GM23338 (cell line): ENCODE measurements at regions not wholly inside any gene's neighbourhood (a gene's known extent, or its start where the extent isn't known, plus 50 kb on each side); places are given as distances from the start of the nearest gene placed in this dataset.

Experiments used
- ATAC-seq: fragments of 200-7000 bp; cut with Tn5 transposase; 3 replicates; pipeline ENCODE4 v1.9.1; 2020
- DNase-seq: peaks from one replicate; pipeline ENCODE4 v3.0.0-alpha.2; 2015; ENCODE audit warnings: low spot score
- H2AFZ ChIP-seq: fragments of 200-600 bp; sonication (generic); 2 replicates; pipeline ENCODE4 v1.8.0; 2016; ENCODE audit warnings: antibody characterized with exemption, mild to moderate bottlenecking, moderate library complexity
- H3F3A ChIP-seq: fragments of 200-600 bp; sonication (generic); replicated peaks from 2 replicates; pipeline ENCODE4 v1.8.0; 2017; ENCODE audit warnings: antibody characterized with exemption, mixed run types, low read depth
- H3K27ac ChIP-seq: fragments of 200-600 bp; sonication (generic); 2 replicates; pipeline ENCODE4 v1.6.1; 2016; ENCODE audit warnings: low read depth
- H3K27me3 ChIP-seq: fragments of 200-600 bp; sonication (generic); 2 replicates; pipeline ENCODE4 v1.8.0; 2016; ENCODE audit warnings: mild to moderate bottlenecking, mixed run types, moderate library complexity; ENCODE audit not compliant: insufficient read depth
- H3K36me3 ChIP-seq: fragments of 200-600 bp; sonication (generic); 2 replicates; pipeline ENCODE4 v1.8.0; 2016; ENCODE audit warnings: mild to moderate bottlenecking; ENCODE audit not compliant: insufficient read depth
- H3K4me1 ChIP-seq: fragments of 200-600 bp; sonication (generic); 2 replicates; pipeline ENCODE4 v1.8.0; 2016; ENCODE audit warnings: mild to moderate bottlenecking, moderate library complexity; ENCODE audit not compliant: insufficient read depth
- H3K4me2 ChIP-seq: fragments of 200-600 bp; sonication (generic); 2 replicates; pipeline ENCODE4 v1.7.1; 2017; ENCODE audit warnings: mixed run types
- H3K4me3 ChIP-seq: fragments of 200-600 bp; sonication (generic); 2 replicates; pipeline ENCODE4 v1.6.1; 2016; ENCODE audit warnings: mixed run types
- H3K79me2 ChIP-seq: fragments of 200-600 bp; sonication (generic); replicated peaks from 2 replicates; pipeline ENCODE4 v1.8.0; 2017; ENCODE audit warnings: mild to moderate bottlenecking; ENCODE audit not compliant: insufficient read depth
- H3K9me2 ChIP-seq: fragments of 200-600 bp; sonication (generic); 2 replicates; pipeline ENCODE4 v1.8.0; 2017; ENCODE audit not compliant: insufficient read depth
- H4K20me1 ChIP-seq: fragments of 200-600 bp; sonication (generic); replicated peaks from 2 replicates; pipeline ENCODE4 v1.8.0; 2017; ENCODE audit warnings: mild to moderate bottlenecking; ENCODE audit not compliant: insufficient read depth
- H3K27ac Mint-ChIP-seq: 2 replicates; pipeline ENCODE4 v1.8.0; 2020; ENCODE audit warnings: inconsistent platforms, mild to moderate bottlenecking, moderate library complexity, mixed read lengths
- H3K27me3 Mint-ChIP-seq: 3 replicates; pipeline ENCODE4 v1.8.0; 2022; ENCODE audit warnings: low read depth, mild to moderate bottlenecking, moderate library complexity, mixed read lengths, inconsistent platforms; ENCODE audit not compliant: insufficient read depth, poor library complexity
- H3K36me3 Mint-ChIP-seq: 3 replicates; pipeline ENCODE4 v1.8.0; 2021; ENCODE audit warnings: low read depth, mild to moderate bottlenecking, inconsistent platforms, moderate library complexity, mixed read lengths
- H3K4me1 Mint-ChIP-seq: 3 replicates; pipeline ENCODE4 v1.8.0; 2020; ENCODE audit warnings: mild to moderate bottlenecking, inconsistent platforms, mixed read lengths
- H3K4me3 Mint-ChIP-seq: 3 replicates; pipeline ENCODE4 v1.8.0; 2021; ENCODE audit warnings: moderate library complexity, mild to moderate bottlenecking, inconsistent platforms, mixed read lengths
- H3K9me3 Mint-ChIP-seq: 3 replicates; pipeline ENCODE4 v1.8.0; 2020; ENCODE audit warnings: moderate library complexity, mild to moderate bottlenecking, inconsistent platforms, mixed read lengths
- CREB1 ChIP-seq: fragments of 250-450 bp; sonication (Bioruptor Pico); IDR thresholded peaks from 2 replicates; pipeline ENCODE4 v1.5.0; 2020; ENCODE audit warnings: low read depth, mild to moderate bottlenecking, moderate library complexity
- CTCF ChIP-seq, 2 experiments: fragments of 200-600 bp in 1 of 2; sonication (generic) in 1 of 2; conservative IDR thresholded peaks; 2 replicates each; pipeline versions ENCODE4 v1.5.1 to v1.6.1; 2016 to 2017; ENCODE audit warnings: antibody characterized with exemption in 2 of 2, low read depth in 2 of 2, mild to moderate bottlenecking in 2 of 2, moderate library complexity in 1 of 2
- ETS1 ChIP-seq: IDR thresholded peaks from 2 replicates; pipeline ENCODE4 v1.6.1; 2016; ENCODE audit warnings: antibody characterized with exemption
- EZH2phosphoT487 ChIP-seq: fragments of 200-600 bp; sonication (generic); IDR thresholded peaks from one replicate; pipeline ENCODE4 v1.8.1; 2018; ENCODE audit warnings: antibody characterized with exemption; ENCODE audit not compliant: unreplicated experiment
- JUNB ChIP-seq: IDR thresholded peaks from one replicate; pipeline ENCODE4 v1.6.1; 2016; ENCODE audit warnings: antibody characterized with exemption; ENCODE audit not compliant: unreplicated experiment
- NANOG ChIP-seq: IDR thresholded peaks from 2 replicates; pipeline ENCODE4 v1.6.1; 2016; ENCODE audit warnings: antibody characterized with exemption, borderline replicate concordance
- POLR2AphosphoS5 ChIP-seq: IDR thresholded peaks from 2 replicates; pipeline ENCODE4 v1.6.1; 2016; ENCODE audit warnings: antibody characterized with exemption, low read depth
- STAT1 ChIP-seq: IDR thresholded peaks from one replicate; pipeline ENCODE4 v1.6.1; 2016; ENCODE audit warnings: antibody characterized with exemption; ENCODE audit not compliant: unreplicated experiment
- ZNF114 ChIP-seq: fragments of 250-450 bp; sonication (Bioruptor Pico); IDR thresholded peaks from 2 replicates; pipeline ENCODE4 v1.5.0; 2020; ENCODE audit warnings: mild to moderate bottlenecking, moderate library complexity
- ZNF331 ChIP-seq: fragments of 250-450 bp; sonication (Bioruptor Pico); IDR thresholded peaks from 2 replicates; pipeline ENCODE4 v1.5.0; 2020; ENCODE audit warnings: low read depth, mild to moderate bottlenecking, moderate library complexity
- TF ChIP-seq, protein P1 (sequence below): IDR thresholded peaks from one replicate; pipeline ENCODE4 v1.6.1; 2018; ENCODE audit warnings: antibody characterized with exemption; ENCODE audit not compliant: unreplicated experiment

- TF ChIP-seq, protein P1, sequence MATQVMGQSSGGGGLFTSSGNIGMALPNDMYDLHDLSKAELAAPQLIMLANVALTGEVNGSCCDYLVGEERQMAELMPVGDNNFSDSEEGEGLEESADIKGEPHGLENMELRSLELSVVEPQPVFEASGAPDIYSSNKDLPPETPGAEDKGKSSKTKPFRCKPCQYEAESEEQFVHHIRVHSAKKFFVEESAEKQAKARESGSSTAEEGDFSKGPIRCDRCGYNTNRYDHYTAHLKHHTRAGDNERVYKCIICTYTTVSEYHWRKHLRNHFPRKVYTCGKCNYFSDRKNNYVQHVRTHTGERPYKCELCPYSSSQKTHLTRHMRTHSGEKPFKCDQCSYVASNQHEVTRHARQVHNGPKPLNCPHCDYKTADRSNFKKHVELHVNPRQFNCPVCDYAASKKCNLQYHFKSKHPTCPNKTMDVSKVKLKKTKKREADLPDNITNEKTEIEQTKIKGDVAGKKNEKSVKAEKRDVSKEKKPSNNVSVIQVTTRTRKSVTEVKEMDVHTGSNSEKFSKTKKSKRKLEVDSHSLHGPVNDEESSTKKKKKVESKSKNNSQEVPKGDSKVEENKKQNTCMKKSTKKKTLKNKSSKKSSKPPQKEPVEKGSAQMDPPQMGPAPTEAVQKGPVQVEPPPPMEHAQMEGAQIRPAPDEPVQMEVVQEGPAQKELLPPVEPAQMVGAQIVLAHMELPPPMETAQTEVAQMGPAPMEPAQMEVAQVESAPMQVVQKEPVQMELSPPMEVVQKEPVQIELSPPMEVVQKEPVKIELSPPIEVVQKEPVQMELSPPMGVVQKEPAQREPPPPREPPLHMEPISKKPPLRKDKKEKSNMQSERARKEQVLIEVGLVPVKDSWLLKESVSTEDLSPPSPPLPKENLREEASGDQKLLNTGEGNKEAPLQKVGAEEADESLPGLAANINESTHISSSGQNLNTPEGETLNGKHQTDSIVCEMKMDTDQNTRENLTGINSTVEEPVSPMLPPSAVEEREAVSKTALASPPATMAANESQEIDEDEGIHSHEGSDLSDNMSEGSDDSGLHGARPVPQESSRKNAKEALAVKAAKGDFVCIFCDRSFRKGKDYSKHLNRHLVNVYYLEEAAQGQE: peak; percentile 67
- no peak for TF ChIP-seq EZH2phosphoT487
- TF ChIP-seq ZNF114 (CRISPR knock-in tag): no peak
- TF ChIP-seq STAT1: no peak
- TF ChIP-seq JUNB: no peak
- no peak for TF ChIP-seq CTCF (conservative IDR thresholded peaks at IDR 0.05; ENCODE audit: low read depth in 2 of 2)
- no peak overlapping the region for H3K27ac ChIP-seq
- no peak for ATAC-seq
- peaks cover 5% of the 10 kb centered on the region; the same call in 1 of the 2 replicates for H3K9me2 ChIP-seq
- H3K4me1 Mint-ChIP-seq: peaks cover 14% of the 10 kb centered on the region; the same call in 2 of the 3 replicates
- no peak overlapping the region for H3K27ac Mint-ChIP-seq
- no peaks in the 10 kb centered on the region for H3K9me3 Mint-ChIP-seq
- no peak overlapping the region for H2AFZ ChIP-seq
- no peaks in the 10 kb centered on the region for H3K79me2 ChIP-seq
- DNase-seq: peak; percentile 9
- H3F3A ChIP-seq: no peaks in the 10 kb centered on the region
- H3K4me3 Mint-ChIP-seq: no peak overlapping the region
- 0 out of 3 replicates have a peak, but pooled peaks cover 6% of the 10 kb centered on the region for H3K36me3 Mint-ChIP-seq
- no peaks in the 10 kb centered on the region for H4K20me1 ChIP-seq
- peaks cover 12% of the 10 kb centered on the region for H3K4me1 ChIP-seq
- no peaks in the 10 kb centered on the region for H3K36me3 ChIP-seq
- H3K4me3 ChIP-seq: no peak overlapping the region
- no peaks in the 10 kb centered on the region for H3K27me3 ChIP-seq
- no peaks in the 10 kb centered on the region for H3K27me3 Mint-ChIP-seq
- H3K4me2 ChIP-seq: no peak overlapping the region
These were observed 459.9 kb upstream of the NMUR2 start for GRCh38 chr5:152864991-152865390.

GRCh38 chr5:152869971-152870370 is 464.9 kb upstream of the NMUR2 start:
- H4K20me1 ChIP-seq: no peaks in the 10 kb centered on the region
- no peaks in the 10 kb centered on the region for H3K36me3 ChIP-seq
- H3K36me3 Mint-ChIP-seq: 0 out of 3 replicates have a peak, but pooled peaks cover 6% of the 10 kb centered on the region
- no peak overlapping the region for H3K27ac ChIP-seq
- peaks cover 12% of the 10 kb centered on the region for H3K4me1 ChIP-seq
- H3K4me3 Mint-ChIP-seq: no peak overlapping the region
- H3K27ac Mint-ChIP-seq: no peak overlapping the region
- ATAC-seq: no peak
- no peak overlapping the region for H3K4me3 ChIP-seq
- TF ChIP-seq NANOG (no peak), ETS1 (no peak), STAT1 (no peak), POLR2AphosphoS5 (no peak), ZNF114 (CRISPR knock-in tag) (no peak), JUNB (no peak), CREB1 (CRISPR knock-in tag) (no peak), ZNF331 (no peak)
- TF ChIP-seq, protein P1: no peak
- H3K4me2 ChIP-seq: no peak overlapping the region
- H3K9me3 Mint-ChIP-seq: peaks cover 3% of the 10 kb centered on the region; the same call in 2 of the 3 replicates
- no peaks in the 10 kb centered on the region for H3K27me3 ChIP-seq
- no peaks in the 10 kb centered on the region for H3K79me2 ChIP-seq
- DNase-seq: no peak
- peaks cover 5% of the 10 kb centered on the region; the same call in 1 of the 2 replicates for H3K9me2 ChIP-seq
- peaks cover 9% of the 10 kb centered on the region; the same call in 2 of the 3 replicates for H3K4me1 Mint-ChIP-seq
- H2AFZ ChIP-seq: no peak overlapping the region
- H3K27me3 Mint-ChIP-seq: no peaks in the 10 kb centered on the region
- H3F3A ChIP-seq: no peaks in the 10 kb centered on the region
